RCC 7860 (cell line): ENCODE measurements at regions not wholly inside any gene's neighbourhood (a gene's known extent, or its start where the extent isn't known, plus 50 kb on each side); places are given as distances from the start of the nearest gene placed in this dataset.

Experiments
- DNase-seq: peaks from one replicate; pipeline ENCODE4 v3.0.0-alpha.2; 2015; ENCODE audit warnings: low spot score
- FAIRE-seq: peaks from 2 replicates; lab custom pipeline; 2012; peaks lifted over from hg19 to GRCh38; lab: Jason Lieb, UNC

GRCh38 chr3:159773706-159774105 is 214.9 kb upstream of the IL12A start:
- no peak for FAIRE-seq
- no peak for DNase-seq

GRCh38 chr3:159775372-159775961 is 213.2 kb upstream of the IL12A start:
- FAIRE-seq (no peak), DNase-seq (peak; percentile 23)

GRCh38 chr3:159776779-159777178 is 211.9 kb upstream of the IL12A start:
- DNase-seq, result no peak
- FAIRE-seq, result no peak

- FAIRE-seq (no peak), DNase-seq (peak; percentile 18)
Observed at GRCh38 chr3:159779883-159780282, 208.8 kb upstream of the IL12A start.

GRCh38 chr3:159781867-159782266 is 206.8 kb upstream of the IL12A start:
- no peak for FAIRE-seq
- DNase-seq, result no peak

GRCh38 chr3:159782724-159783421 is 205.8 kb upstream of the IL12A start:
- FAIRE-seq (no peak), DNase-seq (no peak)

GRCh38 chr3:159783780-159784742 is 204.6 kb upstream of the IL12A start:
- no peak for DNase-seq

GRCh38 chr3:159785273-159785708 is 203.3 kb upstream of the IL12A start:
- DNase-seq, result no peak
- FAIRE-seq, result no peak

More at GRCh38 chr3:159783780-159784742, 204.6 kb upstream of the IL12A start:
- FAIRE-seq, result no peak

- FAIRE-seq, result no peak
- DNase-seq, result no peak
Observed at GRCh38 chr3:159786489-159787177, 202.0 kb upstream of the IL12A start.

- FAIRE-seq (peak; percentile 62), DNase-seq (peak; percentile 68)
Observed at GRCh38 chr3:159787178-159787574, 201.5 kb upstream of the IL12A start.

GRCh38 chr3:159787794-159788205 is 200.8 kb upstream of the IL12A start:
- peak; percentile 33 for FAIRE-seq
- DNase-seq, result peak; percentile 45

GRCh38 chr3:159788291-159788690 is 200.3 kb upstream of the IL12A start:
- no peak for DNase-seq
- FAIRE-seq, result no peak

GRCh38 chr3:159789017-159789416 is 199.6 kb upstream of the IL12A start:
- DNase-seq (no peak), FAIRE-seq (no peak)

- no peak for DNase-seq
Observed at GRCh38 chr3:159789742-159790635, 198.6 kb upstream of the IL12A start.

GRCh38 chr3:159791336-159791735 is 197.3 kb upstream of the IL12A start:
- FAIRE-seq (no peak), DNase-seq (no peak)

More at GRCh38 chr3:159789742-159790635, 198.6 kb upstream of the IL12A start:
- FAIRE-seq, result no peak

- no peak for FAIRE-seq
- no peak for DNase-seq
Observed at GRCh38 chr3:159792070-159792469, 196.6 kb upstream of the IL12A start.

GRCh38 chr3:159795042-159795441 is 193.6 kb upstream of the IL12A start:
- DNase-seq, result no peak
- FAIRE-seq, result no peak

GRCh38 chr3:159795681-159796175 is 192.9 kb upstream of the IL12A start:
- DNase-seq, result no peak
- no peak for FAIRE-seq

GRCh38 chr3:159796226-159796625 is 192.4 kb upstream of the IL12A start:
- DNase-seq, result no peak
- FAIRE-seq, result no peak

GRCh38 chr3:159796744-159797143 is 191.9 kb upstream of the IL12A start:
- peak; percentile 71 for FAIRE-seq

More at GRCh38 chr3:159796744-159797143, 191.9 kb upstream of the IL12A start:
- DNase-seq, result peak; percentile 86
